HEK293T (cell line): ENCODE measurements at regions not wholly inside any gene's neighbourhood (a gene's known extent, or its start where the extent isn't known, plus 50 kb on each side); places are given as distances from the start of the nearest gene placed in this dataset.
"Not testable (repeated sequence)": the region's sequence is repeated elsewhere in the genome, so short reads cannot be mapped to it uniquely, and the experiment has no call there.

Source experiments
- CTCF ChIA-PET: fragments of 350-600 bp; formaldehyde crosslinking; extraction: SDS; loops from one replicate; lab custom pipeline; 2021; ENCODE audit warnings: antibody characterized with exemption, inconsistent platforms; lab: Yijun Ruan, JAX
- POLR2A ChIA-PET: fragments of 350-600 bp; formaldehyde crosslinking; extraction: SDS; loops from one replicate; lab custom pipeline; 2020; ENCODE audit warnings: antibody characterized with exemption, inconsistent platforms; lab: Yijun Ruan, JAX
- DNase-seq: peaks from one replicate; pipeline ENCODE4 v3.0.0; 2012; ENCODE audit warnings: mixed read lengths; ENCODE audit errors: extremely low spot score
- ARNT ChIP-seq: fragments of 450-650 bp; IDR thresholded peaks from 2 replicates; pipeline ENCODE4 v1.6.1; 2017; ENCODE audit warnings: mild to moderate bottlenecking
- BHLHE40 ChIP-seq: fragments of 450-650 bp; IDR thresholded peaks from 2 replicates; pipeline ENCODE4 v1.6.1; 2016; ENCODE audit warnings: mild to moderate bottlenecking, moderate library complexity, borderline replicate concordance
- CTBP1 ChIP-seq: fragments of 450-650 bp; IDR thresholded peaks from 2 replicates; pipeline ENCODE4 v1.6.1; 2016; ENCODE audit warnings: borderline replicate concordance
- ELF4 ChIP-seq: fragments of 450-650 bp; IDR thresholded peaks from 2 replicates; pipeline ENCODE4 v1.6.1; 2017; ENCODE audit warnings: antibody characterized with exemption
- FOXA1 ChIP-seq: fragments of 450-650 bp; IDR thresholded peaks from 2 replicates; pipeline ENCODE4 v1.6.1; 2016; ENCODE audit warnings: mild to moderate bottlenecking
- FOXK2 ChIP-seq: fragments of 450-650 bp; IDR thresholded peaks from 2 replicates; pipeline ENCODE4 v1.6.1; 2016; ENCODE audit warnings: mild to moderate bottlenecking
- FOXM1 ChIP-seq: fragments of 450-650 bp; IDR thresholded peaks from 2 replicates; pipeline ENCODE4 v1.6.1; 2017; ENCODE audit warnings: mild to moderate bottlenecking, borderline replicate concordance
- HDGF ChIP-seq: fragments of 450-650 bp; IDR thresholded peaks from 2 replicates; pipeline ENCODE4 v1.6.1; 2017; ENCODE audit warnings: antibody characterized with exemption, borderline replicate concordance
- L3MBTL2 ChIP-seq: fragments of 450-650 bp; conservative IDR thresholded peaks from 2 replicates; pipeline ENCODE4 v1.6.1; 2016; ENCODE audit warnings: mild to moderate bottlenecking
- LEF1 ChIP-seq: fragments of 450-650 bp; IDR thresholded peaks from 2 replicates; pipeline ENCODE4 v1.6.1; 2017; ENCODE audit warnings: mild to moderate bottlenecking, borderline replicate concordance
- NFRKB ChIP-seq: fragments of 450-650 bp; IDR thresholded peaks from 2 replicates; pipeline ENCODE4 v1.6.1; 2016; ENCODE audit warnings: mild to moderate bottlenecking, moderate library complexity
- SP1 ChIP-seq: fragments of 450-650 bp; IDR thresholded peaks from 2 replicates; pipeline ENCODE4 v1.6.1; 2017
- SUZ12 ChIP-seq: fragments of 450-650 bp; IDR thresholded peaks from 2 replicates; pipeline ENCODE4 v1.6.1; 2016; ENCODE audit warnings: mild to moderate bottlenecking
- TARDBP ChIP-seq: fragments of 450-650 bp; IDR thresholded peaks from 2 replicates; pipeline ENCODE4 v1.6.1; 2016
- ZNF384 ChIP-seq: fragments of 450-650 bp; IDR thresholded peaks from 2 replicates; pipeline ENCODE4 v1.6.1; 2016
- TF ChIP-seq, protein P1 (sequence below): fragments of 450-650 bp; IDR thresholded peaks from 2 replicates; pipeline ENCODE4 v1.6.1; 2016

DNA sequence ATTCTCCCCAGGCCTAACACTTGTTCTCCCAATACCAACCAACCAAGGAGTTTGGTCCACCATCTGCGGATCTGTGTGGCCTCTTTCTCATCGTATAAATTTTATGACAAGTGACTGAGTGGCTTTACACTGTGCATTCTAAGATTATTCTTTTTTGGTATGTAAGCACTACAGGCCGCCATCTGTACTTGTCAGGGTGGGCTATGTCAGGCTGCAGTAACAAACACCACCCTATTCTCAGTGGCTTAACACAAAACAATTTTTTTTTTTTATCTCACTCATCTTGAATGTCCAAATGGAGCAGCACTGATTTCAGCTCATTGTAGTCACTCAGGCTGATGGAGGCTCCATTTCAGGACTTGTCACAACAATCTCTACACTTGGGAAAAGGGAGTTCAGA lies 412.7 kb upstream of the MIR17HG start:
- ChIA-PET CTCF (no interaction called here), POLR2A (no interaction called here)
- no peak for DNase-seq
- TF ChIP-seq, protein P1, sequence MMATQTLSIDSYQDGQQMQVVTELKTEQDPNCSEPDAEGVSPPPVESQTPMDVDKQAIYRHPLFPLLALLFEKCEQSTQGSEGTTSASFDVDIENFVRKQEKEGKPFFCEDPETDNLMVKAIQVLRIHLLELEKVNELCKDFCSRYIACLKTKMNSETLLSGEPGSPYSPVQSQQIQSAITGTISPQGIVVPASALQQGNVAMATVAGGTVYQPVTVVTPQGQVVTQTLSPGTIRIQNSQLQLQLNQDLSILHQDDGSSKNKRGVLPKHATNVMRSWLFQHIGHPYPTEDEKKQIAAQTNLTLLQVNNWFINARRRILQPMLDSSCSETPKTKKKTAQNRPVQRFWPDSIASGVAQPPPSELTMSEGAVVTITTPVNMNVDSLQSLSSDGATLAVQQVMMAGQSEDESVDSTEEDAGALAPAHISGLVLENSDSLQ, result no peak
- TF ChIP-seq NFRKB, result no peak
- no peak for TF ChIP-seq SP1
- no peak for TF ChIP-seq CTBP1
- TF ChIP-seq ZNF384, result no peak
- TF ChIP-seq FOXM1, result no peak
- no peak for TF ChIP-seq SUZ12
- TF ChIP-seq HDGF, result no peak
- TF ChIP-seq BHLHE40, result no peak
- TF ChIP-seq L3MBTL2, result no peak
- TF ChIP-seq ARNT, result no peak
- TF ChIP-seq ELF4, result no peak
- TF ChIP-seq FOXK2, result no peak
- no peak for TF ChIP-seq LEF1
- TF ChIP-seq FOXA1, result no peak
- TF ChIP-seq TARDBP, result no peak

DNA sequence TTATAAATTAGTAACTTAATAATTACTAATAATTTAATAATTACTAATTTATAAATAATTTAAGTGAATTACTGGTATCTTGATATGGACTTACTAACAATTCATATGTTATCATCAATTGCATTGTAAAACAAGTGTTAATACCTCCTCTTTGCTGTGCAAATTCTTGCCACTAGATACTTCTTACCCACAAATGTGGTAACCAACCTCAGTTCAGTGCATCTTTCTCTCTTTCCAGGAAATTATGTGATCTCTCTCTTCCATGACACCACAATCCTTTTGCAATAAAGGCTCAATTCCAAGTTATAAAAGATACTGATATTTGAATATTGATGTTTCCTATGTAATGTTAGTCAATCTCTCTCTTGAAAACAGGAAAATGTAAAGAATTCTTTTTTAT lies 408.6 kb upstream of the MIR17HG start:
- POLR2A ChIA-PET, result no interaction called here
- TF ChIP-seq HDGF (no peak), TARDBP (no peak), ARNT (no peak), FOXA1 (no peak), ZNF384 (no peak), L3MBTL2 (no peak), LEF1 (no peak), CTBP1 (no peak), BHLHE40 (no peak), SP1 (no peak), SUZ12 (no peak), FOXK2 (no peak), ELF4 (no peak), FOXM1 (no peak), NFRKB (no peak)
- TF ChIP-seq, protein P1, result no peak
- CTCF ChIA-PET, result no interaction called here
- no peak for DNase-seq

DNA sequence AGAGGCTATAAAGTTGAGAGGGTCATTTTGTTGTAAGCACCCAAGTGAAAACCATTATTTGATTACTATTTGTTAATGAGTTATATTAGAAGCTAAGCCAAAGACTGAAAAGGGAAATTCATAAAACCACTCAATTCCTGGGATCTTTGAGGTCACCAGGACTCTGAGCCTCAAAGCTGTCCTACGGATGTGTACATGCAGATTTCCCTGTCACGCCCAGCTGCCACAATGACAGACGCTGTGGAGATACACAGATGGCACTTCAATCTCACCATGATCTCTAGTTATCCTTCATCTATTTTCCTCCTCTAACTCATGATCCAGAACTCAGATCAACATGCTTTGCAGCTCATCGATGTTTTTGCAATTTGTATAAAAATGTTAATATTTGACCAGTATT lies 403.5 kb upstream of the MIR17HG start:
- TF ChIP-seq TARDBP (no peak), FOXK2 (no peak), ARNT (no peak), FOXM1 (no peak), NFRKB (no peak), ZNF384 (no peak), HDGF (no peak), FOXA1 (no peak), ELF4 (no peak), CTBP1 (no peak), BHLHE40 (no peak)
- TF ChIP-seq, protein P1, result no peak
- ChIA-PET CTCF (interaction anchor here (0.9 kb wide), 1 partner anchor 25 kb away, joined by 3 read pairs; no protein-coding TSS in a partner anchor), POLR2A (no interaction called here)
- no peak for DNase-seq

DNA sequence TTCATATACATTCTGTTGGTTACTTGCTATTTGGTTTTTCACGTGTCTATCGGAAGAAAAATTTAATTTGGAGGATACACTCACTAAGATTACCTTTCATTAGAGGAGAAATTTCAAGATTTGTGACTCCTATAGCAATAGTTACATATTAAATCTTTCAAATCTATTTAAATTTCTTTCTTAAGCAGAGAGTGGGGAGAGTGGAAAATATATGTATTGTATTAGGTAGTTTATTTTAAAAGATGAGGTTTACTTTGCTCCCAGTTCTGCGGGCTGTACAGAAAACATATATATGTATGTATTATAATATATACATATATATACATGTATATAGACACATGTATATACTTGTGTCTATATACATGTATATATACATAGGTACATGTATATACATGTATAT lies 402.3 kb upstream of the MIR17HG start:
- CTCF ChIA-PET, DNase-seq, POLR2A ChIA-PET: not testable (repeated sequence)

DNA sequence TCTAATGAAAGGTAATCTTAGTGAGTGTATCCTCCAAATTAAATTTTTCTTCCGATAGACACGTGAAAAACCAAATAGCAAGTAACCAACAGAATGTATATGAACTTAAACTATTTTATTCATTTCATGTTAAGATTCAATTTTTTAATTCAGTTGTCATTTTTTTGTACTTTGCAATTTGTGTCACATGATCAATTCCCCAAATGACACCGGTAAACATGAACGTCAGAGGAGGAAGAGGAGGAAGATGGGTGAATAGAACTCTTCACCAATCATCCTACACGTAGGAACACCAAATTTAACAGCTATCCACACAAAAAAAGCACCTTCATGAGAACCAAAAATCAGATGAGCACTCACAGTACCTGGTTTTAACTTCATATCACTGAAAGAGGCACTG lies 401.4 kb upstream of the MIR17HG start:
- DNase-seq, POLR2A ChIA-PET: not testable (repeated sequence)
- CTCF ChIA-PET, result interaction anchor here (0.9 kb wide), 1 partner anchor 71 kb away, joined by 4 read pairs; no protein-coding TSS in a partner anchor

DNA sequence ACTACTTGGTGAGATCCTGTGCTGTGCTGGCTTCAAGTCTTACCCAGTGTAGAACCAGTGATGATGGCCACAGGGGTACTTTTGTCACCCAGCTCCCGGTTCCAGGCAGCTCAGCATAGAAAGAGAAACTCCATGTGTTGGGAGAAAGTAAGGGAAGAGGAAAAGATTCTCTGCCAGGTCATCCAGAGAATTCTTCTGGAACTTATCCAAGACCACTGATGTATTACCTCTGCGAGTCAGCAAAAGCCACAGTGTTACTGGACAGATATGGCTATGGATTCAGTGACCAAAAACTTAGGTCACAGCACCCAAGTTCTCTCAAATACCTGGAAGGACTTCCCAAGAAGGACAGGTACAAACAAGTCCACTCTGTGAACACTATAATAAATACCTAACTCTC lies 399.5 kb upstream of the MIR17HG start:
- POLR2A ChIA-PET, result no interaction called here
- CTCF ChIA-PET, result no interaction called here
- no peak for DNase-seq
- TF ChIP-seq ARNT (no peak), ELF4 (no peak), LEF1 (no peak)

DNA sequence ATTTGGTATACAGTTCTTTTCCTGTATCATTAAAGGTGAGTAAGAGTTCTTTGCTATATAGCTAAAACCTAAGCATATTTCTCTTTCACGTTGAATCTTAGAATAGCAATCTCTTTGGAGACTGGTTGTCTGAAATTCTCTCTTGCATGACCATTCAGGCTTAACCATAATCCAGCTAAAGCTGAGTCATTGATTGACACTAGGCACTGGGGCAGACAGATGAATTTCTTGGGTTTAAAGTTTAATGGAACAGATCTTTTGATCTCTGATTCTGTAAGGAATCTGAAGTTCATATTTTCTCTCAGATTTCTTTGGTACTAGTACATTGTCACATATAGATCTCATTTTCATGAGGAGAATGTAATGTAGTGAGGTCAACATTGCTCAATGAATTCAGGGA lies 397.3 kb upstream of the MIR17HG start:
- no peak for DNase-seq
- CTCF ChIA-PET, result no interaction called here
- POLR2A ChIA-PET, result no interaction called here
- TF ChIP-seq ELF4 (no peak), L3MBTL2 (no peak), CTBP1 (no peak), SUZ12 (no peak)

DNA sequence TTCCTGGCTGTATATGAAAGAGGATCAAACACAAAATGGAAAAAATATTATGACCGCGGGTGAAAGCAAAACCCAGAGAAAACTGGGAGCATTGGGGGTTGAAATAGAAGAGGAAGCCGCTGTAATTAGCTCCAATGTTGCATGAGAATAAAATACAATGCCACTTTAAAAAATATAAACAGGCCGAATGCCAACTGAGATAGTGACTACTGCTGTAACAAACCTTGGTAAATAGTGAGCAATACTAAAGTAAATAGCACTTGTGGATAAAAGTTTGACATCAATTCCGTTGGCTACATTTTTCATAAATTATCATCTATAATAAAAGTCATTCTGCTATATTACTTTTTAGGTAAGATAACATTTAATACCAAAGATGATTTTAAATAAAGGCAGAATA lies 395.8 kb upstream of the MIR17HG start:
- POLR2A ChIA-PET, result no interaction called here
- TF ChIP-seq FOXA1 (no peak), SP1 (no peak)
- TF ChIP-seq, protein P1, result no peak
- CTCF ChIA-PET, result no interaction called here
- DNase-seq, result no peak
